D721Med (cell line): ENCODE measurements at regions not wholly inside any gene's neighbourhood (a gene's known extent, or its start where the extent isn't known, plus 50 kb on each side); places are given as distances from the start of the nearest gene placed in this dataset.
A peak's percentile ranks its signal among the peaks of the same experiment; 100 is the strongest.

Experiments
- DNase-seq: peaks from one replicate; pipeline ENCODE4 v3.0.0; 2011; ENCODE audit warnings: low spot score; ENCODE audit not compliant: insufficient read length
- FAIRE-seq: peaks from 2 replicates; lab custom pipeline; 2011; peaks lifted over from hg19 to GRCh38; lab: Jason Lieb, UNC
- CTCF ChIP-seq: IDR thresholded peaks from 2 replicates; pipeline ENCODE4 v1.5.1; 2012; ENCODE audit warnings: mild to moderate bottlenecking, control low read depth; ENCODE audit not compliant: insufficient read depth; ENCODE audit errors: missing control alignments

GRCh38 chr13:53342623-53343360 lies 314.2 kb downstream of the OLFM4 start:
- TF ChIP-seq CTCF: no peak
- FAIRE-seq: no peak
- DNase-seq: no peak

- DNase-seq (no peak), FAIRE-seq (no peak)
- TF ChIP-seq CTCF: no peak
Measured at GRCh38 chr13:53343361-53343744, 314.7 kb downstream of the OLFM4 start.

- DNase-seq: no peak
- FAIRE-seq: no peak
- TF ChIP-seq CTCF: no peak
Measured at GRCh38 chr13:53351021-53351420, 322.4 kb downstream of the OLFM4 start.

- no peak for TF ChIP-seq CTCF
- no peak for FAIRE-seq
- DNase-seq: no peak
Measured at GRCh38 chr13:53357582-53357981, 329.0 kb downstream of the OLFM4 start.

GRCh38 chr13:53368948-53369347 lies 340.3 kb downstream of the OLFM4 start:
- peak; percentile 57 for TF ChIP-seq CTCF
- DNase-seq (no peak), FAIRE-seq (no peak)

- FAIRE-seq: no peak
- DNase-seq: no peak
- TF ChIP-seq CTCF: no peak
Measured at GRCh38 chr13:53379485-53379884, 350.9 kb downstream of the OLFM4 start.

GRCh38 chr13:53382008-53382407 lies 353.4 kb downstream of the OLFM4 start:
- FAIRE-seq: no peak
- TF ChIP-seq CTCF: peak; percentile 5
- no peak for DNase-seq
